Activated CD4-positive, alpha-beta T cell treated with anti-CD3 and anti-CD28 coated beads for 36 hours (primary cell): ENCODE measurements at regions not wholly inside any gene's neighbourhood (a gene's known extent, or its start where the extent isn't known, plus 50 kb on each side); places are given as distances from the start of the nearest gene placed in this dataset.
"Not testable (repeated sequence)": the region's sequence is repeated elsewhere in the genome, so short reads cannot be mapped to it uniquely, and the experiment has no call there.

Source experiments
- ATAC-seq: fragments of 200-7000 bp; cut with Tn5 transposase; one replicate; pipeline ENCODE4 v1.10.0; 2021; ENCODE audit warnings: mild to moderate bottlenecking, moderate library complexity
- CTCF ChIA-PET: fragments of 350-600 bp; sonication (Branson Sonifier 250); formaldehyde crosslinking; loops from one replicate; lab custom pipeline; 2021; ENCODE audit warnings: antibody characterized with exemption; lab: Charles Lee
- POLR2A ChIA-PET: fragments of 350-600 bp; sonication (Branson Sonifier 250); formaldehyde crosslinking; loops from one replicate; lab custom pipeline; 2021; ENCODE audit warnings: antibody characterized with exemption, inconsistent platforms; lab: Charles Lee
- DNase-seq: peaks from one replicate; pipeline ENCODE4 v3.0.0-alpha.2; 2020
- H3K27ac Mint-ChIP-seq: one replicate; pipeline ENCODE4 v1.8.0; 2021; ENCODE audit warnings: mixed read lengths
- H3K27me3 Mint-ChIP-seq: one replicate; pipeline ENCODE4 v1.8.0; 2021; ENCODE audit warnings: mixed read lengths
- H3K36me3 Mint-ChIP-seq: one replicate; pipeline ENCODE4 v1.8.0; 2021; ENCODE audit warnings: low read depth, mixed read lengths
- H3K4me1 Mint-ChIP-seq: one replicate; pipeline ENCODE4 v1.8.0; 2021; ENCODE audit warnings: mixed read lengths
- H3K4me3 Mint-ChIP-seq: one replicate; pipeline ENCODE4 v1.8.0; 2021; ENCODE audit warnings: mild to moderate bottlenecking, moderate library complexity, mixed read lengths
- H3K9me3 Mint-ChIP-seq: one replicate; pipeline ENCODE4 v1.8.0; 2021; ENCODE audit warnings: low read depth, mixed read lengths
- intact Hi-C, 2 experiments: fragments of 100-400 bp; cut with DNase I in 1 of 2; cut with micrococcal nuclease in 1 of 2; formaldehyde crosslinking; loops; one replicate each; pipeline versions ENCODE4 v1.14.2 to v1.15.1; 2022 to 2024; cut with DNase I, micrococcal nuclease

GRCh38 chr5:62178258-62178657, 127.7 kb upstream of the KIF2A start:
- Mint-ChIP-seq H3K4me1 (no peaks in the 10 kb centered on the region), H3K36me3 (no peaks in the 10 kb centered on the region), H3K27me3 (peaks cover 17% of the 10 kb centered on the region), H3K4me3 (no peak overlapping the region), H3K9me3 (no peaks in the 10 kb centered on the region), H3K27ac (no peak overlapping the region)
- intact Hi-C loops, result no loop called here
- DNase-seq (no peak), ATAC-seq (no peak)
- POLR2A ChIA-PET, result no interaction called here
- CTCF ChIA-PET, result no interaction called here

GRCh38 chr5:62182802-62183201, 123.2 kb upstream of the KIF2A start:
- POLR2A ChIA-PET, result no interaction called here
- Mint-ChIP-seq H3K4me1 (peaks cover 2% of the 10 kb centered on the region), H3K9me3 (no peaks in the 10 kb centered on the region), H3K36me3 (no peaks in the 10 kb centered on the region), H3K27me3 (peaks cover 19% of the 10 kb centered on the region), H3K27ac (no peak overlapping the region), H3K4me3 (no peak overlapping the region)
- no peak for DNase-seq
- ATAC-seq, result no peak
- intact Hi-C loops, result no loop called here
- CTCF ChIA-PET, result interaction anchor here (1.2 kb wide), 1 partner anchor 9 kb away, joined by 7 read pairs; no protein-coding TSS in a partner anchor

- CTCF ChIA-PET, result interaction anchor here (1.2 kb wide), 1 partner anchor 10 kb away, joined by 7 read pairs; no protein-coding TSS in a partner anchor
- Mint-ChIP-seq H3K36me3 (no peaks in the 10 kb centered on the region), H3K9me3 (no peaks in the 10 kb centered on the region), H3K27ac (no peak overlapping the region), H3K27me3 (peaks cover 15% of the 10 kb centered on the region), H3K4me1 (peaks cover 2% of the 10 kb centered on the region), H3K4me3 (no peak overlapping the region)
- no peak for DNase-seq
- intact Hi-C loops, result no loop called here
- POLR2A ChIA-PET, result no interaction called here
- ATAC-seq, result peak; percentile 33
Measured at GRCh38 chr5:62183727-62184126, 122.3 kb upstream of the KIF2A start.

DNA sequence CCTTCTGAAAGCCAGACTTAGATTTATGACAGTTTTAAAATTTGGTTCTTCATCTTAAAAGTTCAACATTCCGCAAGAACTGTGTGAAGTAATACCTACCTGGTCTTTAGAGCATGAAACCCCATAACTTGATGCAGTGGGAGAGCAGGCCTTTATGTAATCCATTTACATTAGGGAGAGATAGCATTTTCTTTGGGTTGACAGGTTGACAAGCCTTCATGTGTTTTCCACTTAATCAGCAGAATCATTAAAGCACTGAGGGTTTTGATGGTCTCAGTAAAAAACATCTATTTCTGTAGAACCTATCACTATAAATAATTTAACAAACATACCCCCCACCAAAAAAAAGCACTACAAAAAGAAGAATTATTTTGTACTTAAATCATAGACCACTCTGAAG, 121.6 kb upstream of the KIF2A start:
- ATAC-seq (no peak), DNase-seq (no peak)
- Mint-ChIP-seq H3K4me3 (no peak overlapping the region), H3K27me3 (peaks cover 14% of the 10 kb centered on the region), H3K9me3 (no peaks in the 10 kb centered on the region), H3K4me1 (peaks cover 2% of the 10 kb centered on the region), H3K27ac (no peak overlapping the region), H3K36me3 (no peaks in the 10 kb centered on the region)
- intact Hi-C loops, result no loop called here
- POLR2A ChIA-PET, result no interaction called here
- CTCF ChIA-PET, result interaction anchor here (0.6 kb wide), 1 partner anchor 324 kb away, joined by 4 read pairs; no protein-coding TSS in a partner anchor

DNA sequence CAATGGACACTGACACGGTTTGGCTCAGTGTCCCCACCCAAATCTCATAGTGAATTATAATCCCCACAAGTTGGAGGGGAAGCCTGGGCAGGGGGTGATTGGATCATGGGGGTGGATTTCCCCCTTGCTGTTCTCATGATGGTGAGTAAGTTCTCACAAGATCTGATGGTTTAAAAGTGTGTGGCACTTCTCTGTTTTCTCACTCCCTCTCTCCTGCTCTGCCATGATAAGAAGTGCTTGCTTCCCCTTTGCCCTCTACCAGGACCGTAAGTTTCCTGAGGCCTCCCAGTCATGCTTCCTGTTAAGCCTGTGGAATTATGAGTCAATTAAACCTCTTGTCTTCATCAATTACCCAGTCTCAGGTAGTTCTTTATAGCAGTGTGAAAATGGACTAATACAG, 115.8 kb upstream of the KIF2A start:
- Mint-ChIP-seq H3K4me3 (no peak overlapping the region), H3K27ac (no peak overlapping the region), H3K27me3 (peaks cover 9% of the 10 kb centered on the region), H3K4me1 (no peaks in the 10 kb centered on the region), H3K9me3 (peaks cover 5% of the 10 kb centered on the region), H3K36me3 (peaks cover 1% of the 10 kb centered on the region)
- intact Hi-C loops, result no loop called here
- ChIA-PET CTCF (no interaction called here), POLR2A (no interaction called here)
- ATAC-seq, result no peak
- no peak for DNase-seq

GRCh38 chr5:62190931-62191330, 115.1 kb upstream of the KIF2A start:
- intact Hi-C loops, result no loop called here
- peaks cover 9% of the 10 kb centered on the region for H3K27me3 Mint-ChIP-seq
- H3K4me1 Mint-ChIP-seq, result no peaks in the 10 kb centered on the region
- no peak overlapping the region for H3K4me3 Mint-ChIP-seq
- H3K27ac Mint-ChIP-seq, result no peak overlapping the region
- POLR2A ChIA-PET, result no interaction called here
- CTCF ChIA-PET, result no interaction called here
- H3K36me3 Mint-ChIP-seq, result peaks cover 1% of the 10 kb centered on the region
- H3K9me3 Mint-ChIP-seq, result peaks cover 5% of the 10 kb centered on the region
- no peak for ATAC-seq
- no peak for DNase-seq

GRCh38 chr5:62192958-62193357, 113.0 kb upstream of the KIF2A start:
- POLR2A ChIA-PET, result no interaction called here
- H3K36me3 Mint-ChIP-seq, result peaks cover 1% of the 10 kb centered on the region
- peaks cover 5% of the 10 kb centered on the region for H3K9me3 Mint-ChIP-seq
- DNase-seq (no peak), ATAC-seq (no peak)
- intact Hi-C loops, result no loop called here
- no peak overlapping the region for H3K27ac Mint-ChIP-seq
- peaks cover 9% of the 10 kb centered on the region for H3K27me3 Mint-ChIP-seq
- no peaks in the 10 kb centered on the region for H3K4me1 Mint-ChIP-seq
- CTCF ChIA-PET, result no interaction called here
- no peak overlapping the region for H3K4me3 Mint-ChIP-seq

- H3K4me3 Mint-ChIP-seq, H3K27ac Mint-ChIP-seq, H3K27me3 Mint-ChIP-seq, DNase-seq, H3K36me3 Mint-ChIP-seq, intact Hi-C loops, H3K4me1 Mint-ChIP-seq, CTCF ChIA-PET, H3K9me3 Mint-ChIP-seq, ATAC-seq, POLR2A ChIA-PET: not testable (repeated sequence)
Measured at GRCh38 chr5:62196532-62196931, 109.5 kb upstream of the KIF2A start.

DNA sequence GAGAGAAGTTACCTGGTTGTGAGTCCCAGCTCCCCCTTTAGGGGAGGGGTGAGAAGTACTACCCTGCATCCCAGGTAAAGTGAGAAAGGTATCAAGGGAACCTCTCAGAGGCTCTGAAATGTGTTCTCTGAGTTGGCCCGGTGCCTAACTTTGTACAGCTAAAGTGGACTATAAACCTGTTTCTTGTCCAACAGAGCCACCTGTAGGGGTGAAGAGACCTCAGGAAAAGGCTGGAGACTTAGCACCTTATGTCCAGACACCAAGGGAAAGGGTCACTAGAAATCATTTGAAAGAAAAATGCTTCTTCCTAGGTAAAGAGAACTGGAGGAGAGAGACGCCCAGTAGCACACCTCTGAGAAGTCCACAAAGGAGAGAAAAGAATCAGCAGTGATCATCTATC, 108.3 kb upstream of the KIF2A start:
- H3K4me3 Mint-ChIP-seq, result no peak overlapping the region
- ChIA-PET POLR2A (no interaction called here), CTCF (interaction anchor here (0.7 to 1.3 kb wide), 3 partner anchors 12 to 1080 kb away, joined by 3 to 5 read pairs (median 4); no protein-coding TSS in a partner anchor)
- no peak for DNase-seq
- peaks cover 2% of the 10 kb centered on the region for H3K9me3 Mint-ChIP-seq
- ATAC-seq, result no peak
- H3K27me3 Mint-ChIP-seq, result peaks cover 13% of the 10 kb centered on the region
- H3K36me3 Mint-ChIP-seq, result peaks cover 1% of the 10 kb centered on the region
- intact Hi-C loops, result no loop called here
- H3K4me1 Mint-ChIP-seq, result peaks cover 9% of the 10 kb centered on the region
- H3K27ac Mint-ChIP-seq, result no peak overlapping the region

DNA sequence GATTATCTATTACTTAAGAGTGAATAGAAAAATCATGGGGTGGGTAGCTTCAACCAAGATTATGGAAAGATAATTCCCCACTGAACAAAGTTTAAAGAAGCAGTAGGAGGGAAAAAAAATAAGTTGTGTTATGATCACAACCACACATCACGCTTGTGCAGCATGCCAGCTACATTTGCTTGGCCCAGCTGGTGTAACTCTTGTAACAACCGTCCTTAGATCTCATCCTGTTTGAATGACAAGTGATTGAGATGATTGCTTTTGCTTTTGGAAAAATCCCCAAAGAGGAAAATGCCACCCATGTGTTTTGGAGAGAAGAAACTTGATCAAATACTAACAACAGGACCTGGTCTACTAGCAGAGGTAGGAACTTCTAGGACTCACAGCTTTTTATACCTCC, 107.6 kb upstream of the KIF2A start:
- CTCF ChIA-PET, result interaction anchor here (0.6 to 1.3 kb wide), 5 partner anchors 11 to 1340 kb away, joined by 3 to 5 read pairs (median 3); no protein-coding TSS in a partner anchor
- Mint-ChIP-seq H3K4me1 (peaks cover 9% of the 10 kb centered on the region), H3K27me3 (peaks cover 16% of the 10 kb centered on the region), H3K27ac (peak overlapping the region; percentile 3), H3K9me3 (no peaks in the 10 kb centered on the region), H3K36me3 (peaks cover 1% of the 10 kb centered on the region), H3K4me3 (no peak overlapping the region)
- POLR2A ChIA-PET, result no interaction called here
- no peak for ATAC-seq
- intact Hi-C loops, result no loop called here
- DNase-seq, result no peak

DNA sequence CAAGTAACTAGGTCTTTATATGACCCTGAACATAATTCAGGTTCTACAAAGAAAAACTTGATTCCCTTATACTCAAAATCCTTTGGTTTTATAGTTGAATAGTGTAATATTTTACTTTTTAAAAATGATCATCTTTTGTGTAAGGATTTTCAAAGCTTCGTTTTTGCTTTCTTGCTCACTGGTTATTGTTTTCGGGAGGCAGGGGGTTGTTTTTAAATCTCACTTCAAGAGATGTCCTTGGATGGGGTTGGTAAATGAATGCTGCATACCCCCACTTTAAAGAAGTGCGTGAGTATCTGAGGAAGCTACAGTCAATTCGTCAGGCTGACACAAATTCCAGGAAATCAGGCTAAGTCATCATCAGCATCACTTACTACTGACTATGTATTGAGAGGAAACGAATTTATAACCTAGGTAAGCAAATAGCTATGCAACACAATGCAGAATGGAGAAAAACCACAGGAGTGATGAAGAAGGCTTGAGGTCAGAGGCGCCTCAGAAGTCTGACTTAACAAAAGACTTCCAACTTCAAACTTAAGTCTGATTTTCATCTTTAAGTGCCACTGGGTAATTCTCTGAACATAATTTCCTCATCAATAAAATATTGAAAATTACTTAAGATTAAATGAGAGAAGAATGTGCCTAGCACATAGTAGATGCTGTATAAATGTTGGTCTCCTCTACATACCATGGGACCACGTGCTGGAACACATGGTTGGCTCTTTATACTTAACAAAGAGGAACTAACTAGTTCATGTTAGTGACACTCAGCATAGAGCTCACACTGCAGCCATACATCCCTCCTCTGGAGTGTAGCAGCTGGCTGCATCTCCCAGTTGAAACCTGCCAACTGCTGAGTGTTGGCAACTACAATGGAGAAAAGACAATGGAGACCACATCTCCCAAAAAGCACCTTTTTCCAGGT, 106.0 kb upstream of the KIF2A start:
- Mint-ChIP-seq H3K27me3 (peaks cover 20% of the 10 kb centered on the region), H3K4me3 (no peak overlapping the region), H3K9me3 (no peaks in the 10 kb centered on the region), H3K4me1 (peaks cover 9% of the 10 kb centered on the region), H3K36me3 (no peaks in the 10 kb centered on the region), H3K27ac (peak overlapping the region; percentile 29)
- ChIA-PET CTCF (interaction anchor here (0.9 to 1.4 kb wide), 4 partner anchors 14 to 540 kb away, joined by 3 to 4 read pairs (median 3); no protein-coding TSS in a partner anchor), POLR2A (interaction anchor here (0.7 kb wide), 1 partner anchor 86 kb away, joined by 3 read pairs; no protein-coding TSS in a partner anchor)
- peak; percentile 90 for ATAC-seq
- intact Hi-C loops, result loop anchor here (10.0 kb wide), 1 partner anchor 575 kb away; no protein-coding TSS in a partner anchor
- DNase-seq, result peak; percentile 25
